ENCODE measurements at regions not wholly inside any gene's neighbourhood (a gene's known extent, or its start where the extent isn't known, plus 50 kb on each side); places are given as distances from the start of the nearest gene placed in this dataset.

GRCh38 chr5:113792806-113793205 is 279.3 kb downstream of the YTHDC2 start:
- ATAC-seq = no peak
- TF ChIP-seq ZNF8 (CRISPR knock-in tag; IDR thresholded peaks at IDR 0.05) (no peak), GLIS3 (CRISPR knock-in tag; IDR thresholded peaks at IDR 0.05) (no peak), TOX (CRISPR knock-in tag; IDR thresholded peaks at IDR 0.05; ENCODE audit: borderline replicate concordance) (no peak)

- TF ChIP-seq GLIS3 (CRISPR knock-in tag; IDR thresholded peaks at IDR 0.05) = no peak
- TF ChIP-seq ESRRG (CRISPR knock-in tag; IDR thresholded peaks at IDR 0.05) = no peak
- no peak for TF ChIP-seq PPARA (CRISPR knock-in tag; IDR thresholded peaks at IDR 0.05; ENCODE audit: borderline replicate concordance)
- no peak for TF ChIP-seq CSDC2 (CRISPR knock-in tag; IDR thresholded peaks at IDR 0.05)
- TF ChIP-seq BACH2 (CRISPR knock-in tag; IDR thresholded peaks at IDR 0.05; ENCODE audit: borderline replicate concordance) = no peak
- no peak for TF ChIP-seq ZFP3 (CRISPR knock-in tag; IDR thresholded peaks at IDR 0.05)
- TF ChIP-seq ZNF8 (CRISPR knock-in tag; IDR thresholded peaks at IDR 0.05) = no peak
- no peak for TF ChIP-seq TCF4 (CRISPR knock-in tag; IDR thresholded peaks at IDR 0.05; ENCODE audit: borderline replicate concordance)
- TF ChIP-seq ZC3H10 (CRISPR knock-in tag; IDR thresholded peaks at IDR 0.05) = no peak
- TF ChIP-seq ARNTL (CRISPR knock-in tag; IDR thresholded peaks at IDR 0.05; ENCODE audit: borderline replicate concordance, low read depth) = no peak
- TF ChIP-seq, protein P1, sequence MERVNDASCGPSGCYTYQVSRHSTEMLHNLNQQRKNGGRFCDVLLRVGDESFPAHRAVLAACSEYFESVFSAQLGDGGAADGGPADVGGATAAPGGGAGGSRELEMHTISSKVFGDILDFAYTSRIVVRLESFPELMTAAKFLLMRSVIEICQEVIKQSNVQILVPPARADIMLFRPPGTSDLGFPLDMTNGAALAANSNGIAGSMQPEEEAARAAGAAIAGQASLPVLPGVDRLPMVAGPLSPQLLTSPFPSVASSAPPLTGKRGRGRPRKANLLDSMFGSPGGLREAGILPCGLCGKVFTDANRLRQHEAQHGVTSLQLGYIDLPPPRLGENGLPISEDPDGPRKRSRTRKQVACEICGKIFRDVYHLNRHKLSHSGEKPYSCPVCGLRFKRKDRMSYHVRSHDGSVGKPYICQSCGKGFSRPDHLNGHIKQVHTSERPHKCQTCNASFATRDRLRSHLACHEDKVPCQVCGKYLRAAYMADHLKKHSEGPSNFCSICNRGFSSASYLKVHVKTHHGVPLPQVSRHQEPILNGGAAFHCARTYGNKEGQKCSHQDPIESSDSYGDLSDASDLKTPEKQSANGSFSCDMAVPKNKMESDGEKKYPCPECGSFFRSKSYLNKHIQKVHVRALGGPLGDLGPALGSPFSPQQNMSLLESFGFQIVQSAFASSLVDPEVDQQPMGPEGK (CRISPR knock-in tag; IDR thresholded peaks at IDR 0.05; ENCODE audit: borderline replicate concordance) = no peak
- TF ChIP-seq, protein P2, sequence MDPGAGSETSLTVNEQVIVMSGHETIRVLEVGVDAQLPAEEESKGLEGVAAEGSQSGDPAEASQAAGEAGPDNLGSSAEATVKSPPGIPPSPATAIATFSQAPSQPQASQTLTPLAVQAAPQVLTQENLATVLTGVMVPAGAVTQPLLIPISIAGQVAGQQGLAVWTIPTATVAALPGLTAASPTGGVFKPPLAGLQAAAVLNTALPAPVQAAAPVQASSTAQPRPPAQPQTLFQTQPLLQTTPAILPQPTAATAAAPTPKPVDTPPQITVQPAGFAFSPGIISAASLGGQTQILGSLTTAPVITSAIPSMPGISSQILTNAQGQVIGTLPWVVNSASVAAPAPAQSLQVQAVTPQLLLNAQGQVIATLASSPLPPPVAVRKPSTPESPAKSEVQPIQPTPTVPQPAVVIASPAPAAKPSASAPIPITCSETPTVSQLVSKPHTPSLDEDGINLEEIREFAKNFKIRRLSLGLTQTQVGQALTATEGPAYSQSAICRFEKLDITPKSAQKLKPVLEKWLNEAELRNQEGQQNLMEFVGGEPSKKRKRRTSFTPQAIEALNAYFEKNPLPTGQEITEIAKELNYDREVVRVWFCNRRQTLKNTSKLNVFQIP (CRISPR knock-in tag; IDR thresholded peaks at IDR 0.05; ENCODE audit: borderline replicate concordance, low read depth) = no peak
- no peak for TF ChIP-seq ZFP30 (CRISPR knock-in tag; IDR thresholded peaks at IDR 0.05)
- TF ChIP-seq SNAI2 (CRISPR knock-in tag; IDR thresholded peaks at IDR 0.05) = no peak
- TF ChIP-seq ZNF70 (CRISPR knock-in tag; IDR thresholded peaks at IDR 0.05) = no peak
- no peak for TF ChIP-seq CREB5 (CRISPR knock-in tag; IDR thresholded peaks at IDR 0.05; ENCODE audit: low read depth)
- ATAC-seq = no peak
These were observed 281.5 kb downstream of the YTHDC2 start for GRCh38 chr5:113794981-113795380.

GRCh38 chr5:113800686-113801085 is 287.2 kb downstream of the YTHDC2 start:
- ATAC-seq = no peak
- TF ChIP-seq ZNF70 (CRISPR knock-in tag; IDR thresholded peaks at IDR 0.05) = no peak
- TF ChIP-seq ZFP3 (CRISPR knock-in tag; IDR thresholded peaks at IDR 0.05) = no peak
- no peak for TF ChIP-seq PPARA (CRISPR knock-in tag; IDR thresholded peaks at IDR 0.05; ENCODE audit: borderline replicate concordance)
- TF ChIP-seq RARB (CRISPR knock-in tag; IDR thresholded peaks at IDR 0.05) = no peak
- TF ChIP-seq CSDC2 (CRISPR knock-in tag; IDR thresholded peaks at IDR 0.05) = no peak
- TF ChIP-seq ISL1 (CRISPR knock-in tag; IDR thresholded peaks at IDR 0.05) = no peak
- TF ChIP-seq CREB5 (CRISPR knock-in tag; IDR thresholded peaks at IDR 0.05; ENCODE audit: low read depth) = no peak
- TF ChIP-seq ZC3H10 (CRISPR knock-in tag; IDR thresholded peaks at IDR 0.05) = no peak
- TF ChIP-seq, protein P1 (CRISPR knock-in tag; IDR thresholded peaks at IDR 0.05; ENCODE audit: borderline replicate concordance) = no peak
- no peak for TF ChIP-seq TCF4 (CRISPR knock-in tag; IDR thresholded peaks at IDR 0.05; ENCODE audit: borderline replicate concordance)
- TF ChIP-seq, protein P2 (CRISPR knock-in tag; IDR thresholded peaks at IDR 0.05; ENCODE audit: borderline replicate concordance, low read depth) = no peak
- no peak for TF ChIP-seq ESRRG (CRISPR knock-in tag; IDR thresholded peaks at IDR 0.05)
- TF ChIP-seq ZNF8 (CRISPR knock-in tag; IDR thresholded peaks at IDR 0.05) = no peak

All from SK-N-SH treated with all-trans-retinoic acid at 6 μM for 48 hours (cell line).